Activated CD4-positive, alpha-beta memory T cell treated with anti-CD3 and anti-CD28 coated beads, Interleukin-2, amount 10 ng/mL, durations not matched to agents 7 days and 5 days (primary cell): ENCODE measurements at regions not wholly inside any gene's neighbourhood (a gene's known extent, or its start where the extent isn't known, plus 50 kb on each side); places are given as distances from the start of the nearest gene placed in this dataset.

ENCODE experiments used
- CTCF ChIA-PET: fragments of 350-600 bp; sonication (Branson Sonifier 250); formaldehyde crosslinking; loops from one replicate; lab custom pipeline; 2021; ENCODE audit warnings: antibody characterized with exemption, inconsistent platforms; lab: Charles Lee
- POLR2A ChIA-PET: fragments of 350-600 bp; sonication (Branson Sonifier 250); formaldehyde crosslinking; loops from one replicate; lab custom pipeline; 2021; ENCODE audit warnings: antibody characterized with exemption; lab: Charles Lee
- DNase-seq: peaks from one replicate; pipeline ENCODE4 v3.0.0-alpha.2; 2020
- H3K27ac Mint-ChIP-seq: one replicate; pipeline ENCODE4 v1.8.0; 2021; ENCODE audit warnings: mild to moderate bottlenecking, mixed read lengths
- H3K27me3 Mint-ChIP-seq: one replicate; pipeline ENCODE4 v1.8.0; 2021; ENCODE audit warnings: mixed read lengths
- H3K36me3 Mint-ChIP-seq: one replicate; pipeline ENCODE4 v1.8.0; 2021; ENCODE audit warnings: low read depth, mixed read lengths
- H3K4me1 Mint-ChIP-seq: one replicate; pipeline ENCODE4 v1.8.0; 2021; ENCODE audit warnings: mixed read lengths
- H3K4me3 Mint-ChIP-seq: one replicate; pipeline ENCODE4 v1.8.0; 2021; ENCODE audit warnings: mild to moderate bottlenecking, mixed read lengths
- H3K9me3 Mint-ChIP-seq: one replicate; pipeline ENCODE4 v1.8.0; 2021; ENCODE audit warnings: mixed read lengths

DNA sequence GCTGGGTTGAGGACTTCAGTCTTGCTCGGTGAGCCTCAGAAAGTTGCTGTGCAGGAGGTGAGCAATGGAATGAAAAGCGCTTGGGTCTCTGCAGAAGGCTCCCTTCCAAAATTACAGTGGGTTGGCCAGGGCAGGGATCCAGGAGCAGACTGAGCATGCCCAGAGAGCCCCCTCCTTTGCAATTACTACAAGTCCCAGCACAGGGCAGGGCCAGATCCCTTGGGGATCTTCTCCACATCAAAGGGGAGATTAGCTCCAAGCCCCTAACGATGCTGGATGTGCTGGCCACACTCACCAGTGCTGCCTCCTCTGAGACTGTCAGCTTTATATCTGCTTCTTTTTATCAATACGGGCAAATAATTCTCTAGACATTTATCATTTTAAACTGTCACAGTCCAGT lies 337.5 kb downstream of the RPS24 start:
- Mint-ChIP-seq H3K4me3 (no peak overlapping the region), H3K27ac (no peak overlapping the region), H3K9me3 (no peaks in the 10 kb centered on the region), H3K36me3 (no peaks in the 10 kb centered on the region), H3K4me1 (no peaks in the 10 kb centered on the region), H3K27me3 (peaks cover 3% of the 10 kb centered on the region)
- ChIA-PET POLR2A (no interaction called here), CTCF (no interaction called here)
- DNase-seq = no peak

DNA sequence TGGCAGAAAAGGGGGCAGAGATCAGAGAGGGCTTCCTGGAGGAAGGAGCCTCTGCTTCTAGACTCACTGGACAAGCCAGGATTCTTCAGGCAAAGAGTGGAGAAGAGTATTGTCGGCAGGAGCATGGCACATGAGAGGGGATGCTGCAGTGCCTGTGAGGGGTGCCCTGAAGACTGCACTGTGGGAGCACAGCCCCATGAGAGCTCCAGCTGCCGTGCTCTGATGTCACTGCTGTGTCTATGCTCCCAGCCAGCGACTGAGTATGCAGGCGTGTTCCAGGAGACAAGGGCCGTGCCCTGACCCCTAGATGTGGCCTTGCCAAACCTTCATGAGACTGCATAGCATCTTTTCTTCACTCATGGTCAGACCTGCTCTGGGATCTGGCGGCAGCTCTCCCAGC lies 339.1 kb downstream of the RPS24 start:
- H3K4me3 Mint-ChIP-seq = no peak overlapping the region
- POLR2A ChIA-PET = no interaction called here
- no peaks in the 10 kb centered on the region for H3K9me3 Mint-ChIP-seq
- H3K27me3 Mint-ChIP-seq = no peaks in the 10 kb centered on the region
- H3K27ac Mint-ChIP-seq = no peak overlapping the region
- no peaks in the 10 kb centered on the region for H3K36me3 Mint-ChIP-seq
- CTCF ChIA-PET = no interaction called here
- no peaks in the 10 kb centered on the region for H3K4me1 Mint-ChIP-seq
- no peak for DNase-seq

DNA sequence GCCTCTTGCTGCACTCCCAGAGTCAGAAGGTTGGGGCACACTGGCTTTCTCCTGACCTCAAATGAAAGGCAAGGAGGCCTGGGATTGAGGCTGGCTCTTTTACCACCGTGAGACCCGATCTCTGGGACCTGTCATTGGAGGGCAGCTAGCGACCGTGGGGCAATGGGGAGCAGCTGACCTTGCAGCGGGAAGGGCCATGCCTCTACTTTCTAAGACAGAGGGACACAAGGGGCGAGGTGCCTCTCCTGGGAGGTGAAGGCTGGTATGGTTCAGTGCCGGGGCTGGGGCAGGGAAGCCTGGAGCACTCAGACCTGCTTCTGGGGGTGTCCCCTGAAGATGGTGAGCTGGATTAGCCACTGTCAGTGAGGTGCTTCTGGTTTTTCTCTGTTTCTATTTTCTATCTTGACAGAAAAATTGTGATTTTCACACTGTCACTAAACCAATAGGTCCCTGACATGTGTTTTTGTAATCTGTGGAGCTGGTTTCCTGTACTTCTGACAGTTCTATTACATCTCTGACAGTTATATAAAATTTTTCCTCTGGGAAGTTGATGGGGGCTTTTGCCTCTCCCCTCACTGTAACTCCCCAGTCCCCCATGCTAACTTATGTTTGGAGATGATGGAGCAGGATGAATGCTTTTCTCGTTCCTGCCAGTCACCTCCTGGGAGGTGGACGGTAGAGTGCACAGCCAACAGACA lies 340.8 kb downstream of the RPS24 start:
- no peak overlapping the region for H3K4me3 Mint-ChIP-seq
- no peaks in the 10 kb centered on the region for H3K27me3 Mint-ChIP-seq
- no peak for DNase-seq
- no peaks in the 10 kb centered on the region for H3K9me3 Mint-ChIP-seq
- H3K27ac Mint-ChIP-seq = no peak overlapping the region
- CTCF ChIA-PET = no interaction called here
- no peaks in the 10 kb centered on the region for H3K4me1 Mint-ChIP-seq
- POLR2A ChIA-PET = no interaction called here
- H3K36me3 Mint-ChIP-seq = no peaks in the 10 kb centered on the region

- no peaks in the 10 kb centered on the region for H3K9me3 Mint-ChIP-seq
- CTCF ChIA-PET = no interaction called here
Observed at GRCh38 chr10:78375854-78376785, 342.5 kb downstream of the RPS24 start.

GRCh38 chr10:78377356-78377755 lies 343.7 kb downstream of the RPS24 start:
- H3K4me1 Mint-ChIP-seq = no peaks in the 10 kb centered on the region
- no peaks in the 10 kb centered on the region for H3K9me3 Mint-ChIP-seq
- CTCF ChIA-PET = no interaction called here
- no peak for DNase-seq
- no peak overlapping the region for H3K27ac Mint-ChIP-seq
- H3K27me3 Mint-ChIP-seq = no peaks in the 10 kb centered on the region
- H3K4me3 Mint-ChIP-seq = no peak overlapping the region
- H3K36me3 Mint-ChIP-seq = no peaks in the 10 kb centered on the region
- POLR2A ChIA-PET = no interaction called here

More at GRCh38 chr10:78375854-78376785, 342.5 kb downstream of the RPS24 start:
- H3K27me3 Mint-ChIP-seq = no peaks in the 10 kb centered on the region
- H3K4me1 Mint-ChIP-seq = no peaks in the 10 kb centered on the region
- POLR2A ChIA-PET = no interaction called here
- H3K27ac Mint-ChIP-seq = no peak overlapping the region
- no peak for DNase-seq
- no peaks in the 10 kb centered on the region for H3K36me3 Mint-ChIP-seq
- no peak overlapping the region for H3K4me3 Mint-ChIP-seq

DNA sequence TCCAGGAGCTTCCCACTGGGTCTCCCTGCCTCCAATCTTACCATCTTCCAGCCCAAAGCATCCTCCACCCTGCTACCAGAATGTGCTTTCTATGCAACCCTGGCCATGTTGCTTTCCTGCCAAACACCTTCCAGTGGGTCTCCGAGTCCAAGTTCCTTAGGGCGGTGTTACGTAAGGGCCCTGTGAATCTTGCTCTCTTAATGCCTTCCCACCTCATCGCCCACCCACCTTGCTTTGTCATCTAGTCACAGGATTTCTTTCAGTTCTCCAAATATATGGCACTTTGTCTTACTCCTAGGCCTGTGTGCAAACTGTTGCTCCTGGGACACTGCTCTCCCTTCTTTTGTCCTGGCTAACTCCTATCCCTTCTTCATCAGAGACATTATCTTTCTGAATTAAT lies 344.5 kb downstream of the RPS24 start:
- H3K9me3 Mint-ChIP-seq = no peaks in the 10 kb centered on the region

DNA sequence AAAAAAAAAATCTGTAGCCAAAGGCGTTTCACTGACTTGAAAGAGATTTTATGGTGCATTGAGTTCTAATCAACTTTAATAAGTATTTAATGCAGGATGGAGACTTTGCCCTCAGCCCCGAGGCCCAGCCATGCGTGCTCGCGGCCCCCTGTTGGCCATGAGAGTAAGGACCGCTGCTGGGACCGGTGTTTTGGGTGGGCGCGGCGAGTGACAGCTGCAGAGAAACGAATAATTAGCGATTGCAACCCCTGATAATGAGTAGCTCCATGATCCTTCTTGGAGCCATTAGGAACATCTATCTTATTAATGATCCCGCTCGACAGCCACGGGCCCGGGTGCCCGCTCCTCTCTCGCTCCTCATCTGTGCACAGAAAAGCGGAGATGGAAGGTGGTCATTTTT lies 347.4 kb downstream of the RPS24 start:
- H3K4me3 Mint-ChIP-seq = no peak overlapping the region
- CTCF ChIA-PET = no interaction called here
- POLR2A ChIA-PET = no interaction called here
- no peaks in the 10 kb centered on the region for H3K27me3 Mint-ChIP-seq
- no peaks in the 10 kb centered on the region for H3K4me1 Mint-ChIP-seq
- no peak overlapping the region for H3K27ac Mint-ChIP-seq
- DNase-seq = no peak
- no peaks in the 10 kb centered on the region for H3K36me3 Mint-ChIP-seq
- H3K9me3 Mint-ChIP-seq = no peaks in the 10 kb centered on the region

More for the DNA sequence above, 344.5 kb downstream of the RPS24 start:
- no peak for DNase-seq
- H3K4me3 Mint-ChIP-seq = no peak overlapping the region
- ChIA-PET POLR2A (no interaction called here), CTCF (no interaction called here)
- H3K36me3 Mint-ChIP-seq = no peaks in the 10 kb centered on the region
- H3K27me3 Mint-ChIP-seq = no peaks in the 10 kb centered on the region
- no peaks in the 10 kb centered on the region for H3K4me1 Mint-ChIP-seq
- H3K27ac Mint-ChIP-seq = no peak overlapping the region

GRCh38 chr10:78382047-78382446 lies 348.4 kb downstream of the RPS24 start:
- no peak for DNase-seq
- no peaks in the 10 kb centered on the region for H3K27me3 Mint-ChIP-seq
- ChIA-PET POLR2A (no interaction called here), CTCF (no interaction called here)
- H3K27ac Mint-ChIP-seq = no peak overlapping the region
- H3K36me3 Mint-ChIP-seq = no peaks in the 10 kb centered on the region
- no peaks in the 10 kb centered on the region for H3K9me3 Mint-ChIP-seq
- no peaks in the 10 kb centered on the region for H3K4me1 Mint-ChIP-seq
- no peak overlapping the region for H3K4me3 Mint-ChIP-seq

GRCh38 chr10:78382772-78383171 lies 349.1 kb downstream of the RPS24 start:
- Mint-ChIP-seq H3K9me3 (no peaks in the 10 kb centered on the region), H3K4me3 (no peak overlapping the region), H3K27me3 (no peaks in the 10 kb centered on the region), H3K27ac (no peak overlapping the region), H3K4me1 (no peaks in the 10 kb centered on the region), H3K36me3 (no peaks in the 10 kb centered on the region)
- CTCF ChIA-PET = no interaction called here
- POLR2A ChIA-PET = no interaction called here
- no peak for DNase-seq

- Mint-ChIP-seq H3K4me3 (no peak overlapping the region), H3K27me3 (no peaks in the 10 kb centered on the region), H3K27ac (no peak overlapping the region), H3K4me1 (no peaks in the 10 kb centered on the region), H3K36me3 (no peaks in the 10 kb centered on the region), H3K9me3 (no peaks in the 10 kb centered on the region)
- DNase-seq = no peak
- CTCF ChIA-PET = no interaction called here
- POLR2A ChIA-PET = no interaction called here
Observed at GRCh38 chr10:78383378-78384048, 349.9 kb downstream of the RPS24 start.

GRCh38 chr10:78384049-78384431 lies 350.4 kb downstream of the RPS24 start:
- POLR2A ChIA-PET = no interaction called here
- Mint-ChIP-seq H3K27me3 (no peaks in the 10 kb centered on the region), H3K4me3 (no peak overlapping the region), H3K9me3 (no peaks in the 10 kb centered on the region), H3K4me1 (no peaks in the 10 kb centered on the region), H3K27ac (no peak overlapping the region), H3K36me3 (no peaks in the 10 kb centered on the region)
- no peak for DNase-seq
- CTCF ChIA-PET = no interaction called here

GRCh38 chr10:78385599-78385998 lies 351.9 kb downstream of the RPS24 start:
- H3K27me3 Mint-ChIP-seq = no peaks in the 10 kb centered on the region
- H3K36me3 Mint-ChIP-seq = no peaks in the 10 kb centered on the region
- ChIA-PET CTCF (no interaction called here), POLR2A (no interaction called here)
- DNase-seq = no peak
- no peak overlapping the region for H3K27ac Mint-ChIP-seq
- H3K4me3 Mint-ChIP-seq = no peak overlapping the region
- H3K9me3 Mint-ChIP-seq = no peaks in the 10 kb centered on the region
- no peaks in the 10 kb centered on the region for H3K4me1 Mint-ChIP-seq

GRCh38 chr10:78386509-78386908 lies 352.8 kb downstream of the RPS24 start:
- Mint-ChIP-seq H3K36me3 (no peaks in the 10 kb centered on the region), H3K27ac (no peak overlapping the region), H3K9me3 (no peaks in the 10 kb centered on the region), H3K4me3 (no peak overlapping the region), H3K4me1 (no peaks in the 10 kb centered on the region), H3K27me3 (no peaks in the 10 kb centered on the region)
- ChIA-PET POLR2A (no interaction called here), CTCF (no interaction called here)
- DNase-seq = no peak
